Right lung (tissue), 2 donors: ENCODE measurements at regions not wholly inside any gene's neighbourhood (a gene's known extent, or its start where the extent isn't known, plus 50 kb on each side); places are given as distances from the start of the nearest gene placed in this dataset.
A peak's percentile ranks its signal among the peaks of the same experiment; 100 is the strongest.

Experiments
- DNase-seq, 2 donors: peaks; one replicate each; pipeline ENCODE4 v3.0.0-alpha.2; 2013

GRCh38 chr18:23387265-23387664, 65.8 kb upstream of the RIOK3 start:
- DNase-seq, result no peak

DNA sequence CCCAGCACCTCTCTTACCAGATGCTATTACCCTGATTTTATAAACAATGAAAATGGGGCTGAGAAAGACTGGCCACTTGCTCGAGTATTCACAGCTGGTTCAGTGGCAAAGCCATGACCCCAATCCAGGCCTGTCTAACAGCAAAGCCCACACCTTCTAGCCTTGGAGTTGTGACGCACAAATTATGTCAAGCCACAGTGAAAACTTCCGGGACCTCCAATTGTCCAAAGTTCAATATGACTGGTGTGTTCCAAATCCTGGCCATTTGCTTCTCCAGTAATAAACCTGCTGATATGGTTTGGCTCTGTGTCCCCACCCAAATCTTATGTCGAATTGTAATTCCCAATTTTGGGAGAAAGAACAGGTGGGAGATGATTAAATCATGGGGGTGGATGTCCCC, 64.7 kb upstream of the RIOK3 start:
- DNase-seq, result no peak

- DNase-seq, result no peak
These were observed 61.9 kb upstream of the RIOK3 start for GRCh38 chr18:23391156-23391555.

- no peak for DNase-seq
These were observed 55.2 kb upstream of the RIOK3 start for GRCh38 chr18:23397907-23398306.

DNA sequence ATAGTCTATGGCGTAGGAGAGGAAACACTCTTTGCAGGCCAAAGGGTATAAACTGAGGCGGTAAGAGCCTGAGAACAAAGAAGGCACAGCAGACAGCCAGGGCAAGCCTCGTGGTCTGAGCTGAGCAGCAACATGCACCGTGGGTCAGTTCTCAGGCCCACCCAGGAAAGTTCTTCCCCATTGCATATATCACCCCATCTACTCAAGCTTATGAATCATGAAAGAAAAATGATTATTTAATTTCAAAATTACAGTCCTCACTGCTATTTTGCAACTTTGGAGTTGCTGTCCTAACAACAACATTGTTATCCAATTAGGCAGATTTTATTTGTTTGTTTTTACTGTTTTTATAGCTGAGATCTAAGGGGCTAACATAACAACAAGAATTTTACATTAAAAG, 54.7 kb upstream of the RIOK3 start:
- no peak for DNase-seq

GRCh38 chr18:23399067-23399466, 54.0 kb upstream of the RIOK3 start:
- no peak for DNase-seq

GRCh38 chr18:23400918-23401317, 52.2 kb upstream of the RIOK3 start:
- DNase-seq, result no peak

DNA sequence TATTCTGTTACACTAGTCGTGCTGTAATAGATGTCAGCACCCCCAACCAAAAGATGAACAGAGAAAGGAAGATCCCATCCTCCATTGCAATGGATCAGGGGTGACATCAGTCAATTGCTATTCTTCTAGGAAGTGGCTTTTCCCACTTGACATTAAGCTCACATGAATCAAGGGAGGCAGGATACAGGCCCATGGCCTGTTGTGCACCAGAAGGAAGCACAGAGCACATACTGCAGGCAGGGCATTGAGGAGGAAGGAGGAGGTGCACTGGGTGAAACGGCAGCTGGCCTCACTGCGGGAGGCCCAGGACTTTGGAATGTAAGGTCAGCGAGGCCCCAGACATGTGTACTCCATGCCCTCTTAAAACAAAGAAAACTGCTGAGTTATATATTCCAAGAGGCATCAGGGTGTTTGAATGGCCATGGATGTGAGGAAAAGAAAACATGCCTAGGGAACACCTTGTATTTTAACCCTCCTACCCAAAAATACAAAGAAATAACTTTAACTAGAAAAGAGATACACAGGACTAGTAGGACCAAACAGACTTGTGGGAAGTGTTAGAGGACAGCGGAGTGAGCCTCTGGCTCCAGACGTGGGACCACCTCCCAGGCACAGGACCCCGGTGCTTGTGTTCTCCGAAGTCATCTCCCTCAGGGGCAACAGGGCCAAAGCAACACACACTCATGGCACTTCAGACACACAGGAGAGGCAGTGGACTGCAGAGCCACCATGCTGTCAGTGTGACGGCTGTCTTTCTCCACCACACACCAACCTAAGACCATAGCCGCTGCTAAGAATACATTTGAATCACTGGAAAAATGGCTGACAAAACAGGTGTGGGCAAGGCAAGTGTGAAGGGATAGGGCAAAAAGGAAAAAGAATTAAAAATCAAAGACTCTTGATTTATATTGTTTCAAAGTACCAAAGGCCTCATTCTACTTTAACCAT, 51.4 kb upstream of the RIOK3 start:
- peak in 1 of 2 donors; percentile 11 for DNase-seq
